ENCODE measurements at regions not wholly inside any gene's neighbourhood (a gene's known extent, or its start where the extent isn't known, plus 50 kb on each side); places are given as distances from the start of the nearest gene placed in this dataset.
A peak's percentile ranks its signal among the peaks of the same experiment; 100 is the strongest.

GRCh38 chr18:29007986-29008654 is 831.2 kb upstream of the CDH2 start:
- Mint-ChIP-seq H3K4me3 (no peak overlapping the region), H3K27me3 (no peaks in the 10 kb centered on the region), H3K36me3 (no peaks in the 10 kb centered on the region), H3K4me1 (ENCODE audit: unreplicated experiment) (peaks cover 3% of the 10 kb centered on the region), H3K9me3 (peaks cover 3% of the 10 kb centered on the region), H3K27ac (no peak overlapping the region)
- no peak for DNase-seq (ENCODE audit: extremely low spot score, unreplicated experiment)
- TF ChIP-seq, protein P1, sequence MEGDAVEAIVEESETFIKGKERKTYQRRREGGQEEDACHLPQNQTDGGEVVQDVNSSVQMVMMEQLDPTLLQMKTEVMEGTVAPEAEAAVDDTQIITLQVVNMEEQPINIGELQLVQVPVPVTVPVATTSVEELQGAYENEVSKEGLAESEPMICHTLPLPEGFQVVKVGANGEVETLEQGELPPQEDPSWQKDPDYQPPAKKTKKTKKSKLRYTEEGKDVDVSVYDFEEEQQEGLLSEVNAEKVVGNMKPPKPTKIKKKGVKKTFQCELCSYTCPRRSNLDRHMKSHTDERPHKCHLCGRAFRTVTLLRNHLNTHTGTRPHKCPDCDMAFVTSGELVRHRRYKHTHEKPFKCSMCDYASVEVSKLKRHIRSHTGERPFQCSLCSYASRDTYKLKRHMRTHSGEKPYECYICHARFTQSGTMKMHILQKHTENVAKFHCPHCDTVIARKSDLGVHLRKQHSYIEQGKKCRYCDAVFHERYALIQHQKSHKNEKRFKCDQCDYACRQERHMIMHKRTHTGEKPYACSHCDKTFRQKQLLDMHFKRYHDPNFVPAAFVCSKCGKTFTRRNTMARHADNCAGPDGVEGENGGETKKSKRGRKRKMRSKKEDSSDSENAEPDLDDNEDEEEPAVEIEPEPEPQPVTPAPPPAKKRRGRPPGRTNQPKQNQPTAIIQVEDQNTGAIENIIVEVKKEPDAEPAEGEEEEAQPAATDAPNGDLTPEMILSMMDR (conservative IDR thresholded peaks at IDR 0.05) = no peak

DNA sequence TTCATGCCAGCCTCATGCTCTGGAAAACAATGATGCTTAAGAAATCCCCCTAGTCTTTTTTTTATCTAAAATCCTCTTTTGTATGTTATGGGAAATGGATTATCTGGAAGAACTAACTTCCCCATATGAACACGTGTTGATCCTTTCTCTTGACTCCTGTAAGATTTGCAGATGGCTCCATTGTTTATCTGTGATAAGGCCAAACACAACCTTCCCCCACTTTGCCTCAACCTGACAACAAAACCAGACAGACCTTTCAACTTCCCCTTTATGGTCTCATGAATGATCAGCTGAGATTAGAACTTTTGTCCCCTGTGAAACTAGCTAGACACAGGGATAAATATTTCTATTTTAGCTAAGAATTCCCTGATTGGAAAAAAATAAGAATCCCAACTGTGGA is 828.0 kb upstream of the CDH2 start:
- H3K27ac Mint-ChIP-seq = no peak overlapping the region

DNA sequence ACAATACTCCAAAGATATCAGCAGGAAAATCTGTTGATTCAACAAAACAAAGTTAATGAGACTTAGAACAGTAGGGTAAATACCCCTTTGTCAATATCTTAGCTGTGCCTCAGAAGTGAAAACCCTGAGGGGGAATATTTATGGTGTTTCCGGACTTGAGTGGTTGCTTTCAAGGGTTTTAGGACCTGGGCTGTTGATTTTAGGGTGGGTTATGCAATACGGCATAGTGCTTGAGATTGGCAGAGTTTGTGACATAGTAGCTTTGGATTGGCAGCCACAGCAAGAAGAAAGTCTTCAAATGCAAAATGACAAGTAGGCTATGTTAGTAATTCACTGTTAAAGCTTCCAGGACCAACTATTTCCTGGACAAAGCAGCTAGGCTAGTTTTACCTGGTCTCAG is 826.3 kb upstream of the CDH2 start:
- Mint-ChIP-seq H3K36me3 (no peaks in the 10 kb centered on the region), H3K4me1 (ENCODE audit: unreplicated experiment) (peaks cover 4% of the 10 kb centered on the region), H3K27ac (peak overlapping the region; percentile 42), H3K4me3 (peak overlapping the region; percentile 10), H3K27me3 (no peaks in the 10 kb centered on the region), H3K9me3 (peaks cover 3% of the 10 kb centered on the region)
- TF ChIP-seq, protein P1 (conservative IDR thresholded peaks at IDR 0.05) = no peak
- DNase-seq (ENCODE audit: extremely low spot score, unreplicated experiment) = no peak

More for the DNA sequence above, 828.0 kb upstream of the CDH2 start:
- Mint-ChIP-seq H3K4me1 (ENCODE audit: unreplicated experiment) (peaks cover 4% of the 10 kb centered on the region), H3K36me3 (no peaks in the 10 kb centered on the region), H3K9me3 (peaks cover 3% of the 10 kb centered on the region), H3K27me3 (no peaks in the 10 kb centered on the region), H3K4me3 (no peak overlapping the region)
- no peak for DNase-seq (ENCODE audit: extremely low spot score, unreplicated experiment)
- TF ChIP-seq, protein P1 (conservative IDR thresholded peaks at IDR 0.05) = no peak

DNA sequence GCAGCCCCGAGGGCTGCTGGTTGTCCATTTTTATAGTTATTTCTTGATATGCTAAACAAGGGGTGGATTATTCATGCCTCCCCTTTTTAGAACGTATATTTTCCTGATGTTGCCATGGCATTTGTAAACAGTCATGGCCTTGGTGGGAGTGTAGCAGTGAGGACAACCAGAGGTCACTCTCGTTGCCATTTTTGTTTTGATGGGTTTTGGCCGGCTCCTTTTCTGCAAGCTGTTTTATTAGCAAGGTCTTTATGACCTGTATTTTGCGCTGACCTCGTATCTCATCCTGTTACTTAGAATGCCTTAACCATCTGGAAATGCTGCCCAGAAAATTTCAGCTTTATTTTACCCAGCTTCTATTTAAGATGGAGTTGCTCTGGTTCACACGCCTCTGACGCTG is 825.8 kb upstream of the CDH2 start:
- TF ChIP-seq, protein P1 (conservative IDR thresholded peaks at IDR 0.05) = no peak
- Mint-ChIP-seq H3K27me3 (no peaks in the 10 kb centered on the region), H3K27ac (peak overlapping the region; percentile 42), H3K36me3 (no peaks in the 10 kb centered on the region), H3K4me1 (ENCODE audit: unreplicated experiment) (peaks cover 4% of the 10 kb centered on the region), H3K9me3 (peaks cover 3% of the 10 kb centered on the region), H3K4me3 (no peak overlapping the region)
- no peak for DNase-seq (ENCODE audit: extremely low spot score, unreplicated experiment)

DNA sequence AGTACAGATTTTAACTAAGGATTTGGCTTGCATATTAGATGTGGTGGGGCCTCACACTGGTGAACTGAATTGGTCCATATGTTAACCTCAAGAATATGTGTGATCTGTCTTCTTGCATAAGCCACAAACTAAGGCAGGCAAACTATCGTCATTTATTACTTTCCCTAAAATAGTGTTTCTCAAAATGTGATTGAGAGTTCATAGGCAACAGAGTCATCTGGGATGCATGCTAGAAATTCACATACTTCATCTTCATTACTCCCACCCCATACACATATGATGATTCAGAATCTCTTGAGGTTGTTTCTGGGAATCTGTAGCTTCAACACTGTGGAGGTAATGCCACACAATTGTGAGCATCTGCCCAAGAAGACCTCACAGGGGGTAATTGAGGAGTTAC is 822.8 kb upstream of the CDH2 start:
- H3K27me3 Mint-ChIP-seq = no peaks in the 10 kb centered on the region
- no peak overlapping the region for H3K27ac Mint-ChIP-seq
- no peak overlapping the region for H3K4me3 Mint-ChIP-seq
- TF ChIP-seq, protein P1 (conservative IDR thresholded peaks at IDR 0.05) = no peak
- peaks cover 3% of the 10 kb centered on the region for H3K9me3 Mint-ChIP-seq
- DNase-seq (ENCODE audit: extremely low spot score, unreplicated experiment) = no peak
- no peaks in the 10 kb centered on the region for H3K36me3 Mint-ChIP-seq
- peaks cover 4% of the 10 kb centered on the region for H3K4me1 Mint-ChIP-seq (ENCODE audit: unreplicated experiment)
